ENCODE measurements at regions not wholly inside any gene's neighbourhood (a gene's known extent, or its start where the extent isn't known, plus 50 kb on each side); places are given as distances from the start of the nearest gene placed in this dataset.
A peak's percentile ranks its signal among the peaks of the same experiment; 100 is the strongest.

DNA sequence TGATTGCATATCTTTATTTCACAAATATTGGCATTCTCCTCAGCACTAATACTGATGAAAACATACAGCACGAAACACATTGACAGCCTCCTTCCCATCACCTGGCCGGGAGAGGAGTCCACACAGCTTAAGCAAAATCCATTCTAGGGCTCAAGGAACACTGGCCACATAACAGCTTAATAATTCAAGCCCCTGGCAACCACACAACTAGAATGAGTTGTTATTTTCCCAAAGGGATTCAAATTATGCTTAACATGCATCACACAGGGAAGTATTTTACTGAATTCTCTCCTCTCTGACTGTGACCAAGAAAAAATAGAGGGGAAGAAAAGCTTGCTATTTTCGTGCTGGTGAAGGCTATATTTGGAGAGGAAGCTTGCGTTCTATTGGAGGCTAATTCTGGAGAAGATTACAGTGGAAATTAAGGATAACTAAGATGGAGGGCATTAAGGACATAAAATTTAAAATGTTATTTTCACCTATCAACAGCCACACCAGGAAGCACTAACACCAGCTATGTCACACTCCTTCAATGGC, 198.5 kb downstream of the ADGRG6 start:
- DNase-seq (ENCODE audit: low read depth in 2 of 2): no peak

GRCh38 chr6:142501795-142502194, 200.0 kb downstream of the ADGRG6 start:
- no peak for DNase-seq (ENCODE audit: low read depth in 2 of 2)

DNA sequence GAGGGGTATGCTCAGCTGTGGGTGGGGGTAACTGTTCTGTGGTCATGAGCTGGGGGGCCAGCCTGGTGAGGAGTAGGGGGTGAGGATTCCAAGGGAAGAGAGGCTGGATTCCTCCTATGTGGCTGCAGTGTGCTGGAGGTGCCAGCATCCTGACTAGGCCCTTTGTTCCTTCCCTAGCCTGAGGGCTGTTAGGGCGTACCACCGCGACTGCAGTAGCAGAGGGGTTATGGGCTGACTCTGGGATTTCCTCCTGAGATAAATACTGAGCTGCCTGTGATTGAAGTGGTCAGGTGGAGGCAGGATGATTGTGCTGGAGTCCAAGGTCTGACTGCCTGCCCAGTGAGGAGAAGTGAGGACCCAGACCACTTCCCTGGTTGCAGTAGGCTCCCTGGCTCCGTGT, 205.3 kb downstream of the ADGRG6 start:
- DNase-seq (ENCODE audit: low read depth in 2 of 2): no peak

GRCh38 chr6:142510211-142510610, 208.4 kb downstream of the ADGRG6 start:
- DNase-seq (ENCODE audit: low read depth in 2 of 2): no peak

GRCh38 chr6:142518126-142518525, 216.3 kb downstream of the ADGRG6 start:
- no peak for DNase-seq (ENCODE audit: low read depth in 2 of 2)

DNA sequence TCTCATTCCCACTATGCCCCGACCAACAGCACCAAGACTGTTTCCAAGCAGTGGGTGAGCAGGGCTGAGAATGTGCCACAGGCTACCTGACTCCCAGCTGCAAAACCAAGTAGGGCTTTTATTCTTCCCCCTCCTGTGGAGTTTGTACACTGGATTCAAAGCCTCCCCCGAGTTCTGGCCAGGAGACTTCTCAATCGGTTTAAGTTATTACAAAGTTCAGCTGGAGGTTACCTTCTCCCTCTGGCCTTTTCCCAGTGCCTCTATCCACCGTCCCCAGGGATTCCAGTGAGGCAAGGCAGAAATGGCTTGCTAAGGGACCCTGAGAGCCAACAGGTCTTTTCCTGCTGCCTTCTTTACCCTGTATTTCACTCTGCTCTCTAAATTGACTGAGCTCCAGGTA, 217.0 kb downstream of the ADGRG6 start:
- DNase-seq (ENCODE audit: low read depth in 2 of 2): no peak

GRCh38 chr6:142521791-142522190, 220.0 kb downstream of the ADGRG6 start:
- DNase-seq (ENCODE audit: low read depth in 2 of 2): no peak

DNA sequence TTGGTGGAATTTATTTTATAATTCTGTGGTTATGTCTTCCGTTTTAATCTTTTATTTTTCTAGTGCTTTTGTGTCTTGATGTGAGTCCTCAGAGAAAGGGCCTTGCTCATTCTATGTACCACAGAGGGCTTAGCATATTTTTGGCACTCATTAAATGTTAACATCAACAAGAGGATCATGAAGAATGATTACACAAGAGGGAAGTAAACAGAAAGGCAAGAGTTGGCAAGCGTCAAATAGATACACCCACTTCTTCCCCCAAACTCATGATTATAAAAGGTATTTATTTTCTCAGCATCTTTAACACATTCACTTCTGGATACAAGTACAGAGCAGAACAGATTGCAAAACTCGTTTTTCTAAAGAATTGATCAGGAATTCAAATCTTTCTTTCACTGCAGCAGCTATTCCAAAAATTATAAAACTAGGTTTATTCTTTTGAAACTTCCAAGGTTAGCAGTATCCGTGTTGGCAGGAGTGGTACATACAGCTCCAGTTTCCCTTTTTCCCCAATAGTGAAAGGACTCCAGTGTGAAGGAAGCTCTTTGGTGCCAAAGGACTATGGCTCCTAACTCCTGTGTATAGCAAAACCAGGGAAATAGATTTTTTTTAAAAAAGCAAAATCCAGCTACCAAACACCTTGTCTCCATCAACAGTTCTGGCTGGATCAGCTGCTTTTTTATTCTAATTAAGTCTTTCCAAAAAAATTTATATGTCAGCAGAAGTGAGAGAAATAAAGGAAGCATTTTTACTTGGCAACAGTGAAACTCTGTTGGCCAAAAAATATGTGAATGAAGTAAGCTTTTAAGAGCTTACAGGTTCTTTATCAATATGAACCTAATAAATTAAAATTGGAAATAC, 221.9 kb downstream of the ADGRG6 start:
- DNase-seq (ENCODE audit: low read depth in 2 of 2): no peak

DNA sequence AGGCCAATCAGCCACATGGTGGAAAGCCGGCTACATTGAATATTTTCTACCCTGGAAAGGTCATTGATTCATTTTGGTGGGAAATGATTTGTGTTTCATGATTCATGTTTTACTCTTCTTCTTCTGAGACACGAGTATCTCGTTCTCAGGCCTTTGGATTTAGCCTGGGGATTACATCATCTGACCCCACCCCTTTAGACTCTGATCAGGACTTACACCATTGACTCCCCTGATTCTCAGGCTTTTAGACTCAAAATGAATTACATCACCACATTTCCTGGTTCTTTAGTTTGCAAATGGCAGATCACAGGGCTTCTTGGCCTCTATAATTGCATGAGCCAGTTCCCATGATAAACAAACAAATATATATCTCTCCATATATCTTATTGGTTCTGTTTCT, 228.8 kb downstream of the ADGRG6 start:
- no peak for DNase-seq (ENCODE audit: low read depth in 2 of 2)

DNA sequence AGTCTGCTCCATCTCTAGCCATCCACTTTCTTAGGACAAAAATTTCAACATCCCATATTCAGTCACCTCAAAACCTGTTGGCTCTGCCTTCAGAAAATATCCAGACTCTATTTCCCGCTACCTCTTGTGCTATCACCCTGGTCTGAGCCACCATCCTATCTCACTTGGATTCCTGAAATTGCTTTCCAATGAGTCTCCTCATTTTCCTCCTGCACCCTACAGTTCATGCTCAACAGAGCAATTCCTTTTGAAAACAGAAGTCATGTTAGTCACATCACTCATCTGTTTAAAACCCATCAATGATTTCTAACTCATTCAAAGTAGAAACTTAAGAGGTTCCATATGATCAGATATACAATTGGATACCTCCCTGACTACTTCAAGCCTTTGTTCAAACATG, 229.9 kb downstream of the ADGRG6 start:
- no peak for DNase-seq (ENCODE audit: low read depth in 2 of 2)

GRCh38 chr6:142534076-142534475, 232.3 kb downstream of the ADGRG6 start:
- no peak for DNase-seq (ENCODE audit: low read depth in 2 of 2)

DNA sequence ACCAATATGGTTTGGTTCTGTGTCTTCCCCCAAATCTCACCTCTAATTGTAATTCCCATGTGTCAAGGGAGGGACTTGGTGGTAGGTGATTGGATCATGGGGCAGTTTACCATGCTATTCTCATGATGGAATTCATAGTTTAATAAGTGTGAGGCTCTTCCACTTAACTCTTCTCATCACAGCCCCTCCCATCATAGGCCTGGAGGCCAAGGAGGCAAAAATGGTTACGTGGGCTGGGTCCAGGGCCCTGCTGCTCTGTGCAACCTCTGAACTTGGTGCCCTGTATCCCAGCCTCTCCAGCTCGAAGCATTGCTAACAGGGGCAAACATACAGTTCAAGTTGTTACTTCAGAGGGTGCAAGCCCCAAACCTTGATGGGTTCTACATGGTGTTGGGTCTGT, 232.7 kb downstream of the ADGRG6 start:
- no peak for DNase-seq (ENCODE audit: low read depth in 2 of 2)

DNA sequence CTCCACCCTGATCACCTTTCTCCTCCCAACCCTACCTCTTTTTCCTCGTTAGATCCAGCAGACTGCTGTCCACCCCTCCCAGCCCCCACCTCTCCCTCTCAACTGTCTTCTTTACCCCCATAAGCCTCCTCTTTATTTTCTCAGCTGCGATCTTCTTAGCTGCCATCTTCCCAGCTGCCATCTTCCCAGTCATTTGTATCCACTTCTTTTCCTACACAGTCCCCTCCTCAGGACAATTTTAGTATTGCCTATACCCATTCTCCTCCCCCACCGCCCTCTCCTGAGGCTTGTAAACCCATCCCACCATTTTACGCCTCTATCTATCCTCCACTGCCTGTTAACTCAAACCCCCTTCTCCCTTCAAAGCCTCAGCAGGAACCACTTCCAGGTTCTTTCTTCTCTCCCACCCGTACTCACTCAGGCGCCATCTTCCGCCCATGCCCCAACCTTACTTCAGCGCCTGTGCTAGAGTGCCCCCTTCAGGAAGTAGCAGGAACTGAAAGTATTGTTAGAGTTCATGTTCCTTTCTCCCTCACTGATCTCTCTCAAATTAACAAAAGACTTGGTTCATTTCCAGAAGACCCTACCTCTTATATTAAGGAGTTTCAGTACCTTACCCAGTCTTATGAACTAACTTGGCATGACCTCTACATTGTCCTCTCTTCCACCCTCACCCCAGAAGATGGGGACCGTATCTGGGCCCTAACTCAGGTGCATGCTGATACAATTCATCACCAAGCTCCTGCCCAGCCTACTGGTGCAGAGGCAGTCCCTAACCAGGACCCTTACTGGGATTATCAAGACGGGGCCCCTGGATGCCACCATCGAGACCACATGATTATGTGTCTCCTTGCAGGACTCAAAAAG, 236.0 kb downstream of the ADGRG6 start:
- no peak for DNase-seq (ENCODE audit: low read depth in 2 of 2)

GRCh38 chr6:142542704-142543233, 241.0 kb downstream of the ADGRG6 start:
- no peak for DNase-seq (ENCODE audit: low read depth in 2 of 2)

DNA sequence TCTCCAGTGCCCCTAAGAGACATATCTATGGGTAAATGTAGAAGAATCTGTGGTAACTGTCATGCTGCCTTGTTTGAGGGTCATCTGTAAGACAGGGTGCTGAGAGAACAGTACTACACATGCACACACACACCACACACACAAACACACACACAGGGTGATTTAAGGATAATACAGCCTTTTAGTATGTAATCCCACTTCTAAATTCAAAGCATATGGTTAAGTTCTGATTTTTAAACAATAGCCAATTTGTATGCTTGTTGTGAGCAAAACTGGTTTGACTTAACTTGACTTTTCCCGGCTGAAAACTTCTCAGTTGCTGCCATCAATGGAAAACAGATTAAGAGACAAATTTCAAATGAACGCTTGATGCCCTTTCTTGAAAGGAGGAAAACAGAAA, 241.8 kb downstream of the ADGRG6 start:
- DNase-seq (ENCODE audit: low read depth in 2 of 2): no peak

- no peak for DNase-seq (ENCODE audit: low read depth in 2 of 2)
These were observed 242.5 kb downstream of the ADGRG6 start for GRCh38 chr6:142544199-142544838.

DNA sequence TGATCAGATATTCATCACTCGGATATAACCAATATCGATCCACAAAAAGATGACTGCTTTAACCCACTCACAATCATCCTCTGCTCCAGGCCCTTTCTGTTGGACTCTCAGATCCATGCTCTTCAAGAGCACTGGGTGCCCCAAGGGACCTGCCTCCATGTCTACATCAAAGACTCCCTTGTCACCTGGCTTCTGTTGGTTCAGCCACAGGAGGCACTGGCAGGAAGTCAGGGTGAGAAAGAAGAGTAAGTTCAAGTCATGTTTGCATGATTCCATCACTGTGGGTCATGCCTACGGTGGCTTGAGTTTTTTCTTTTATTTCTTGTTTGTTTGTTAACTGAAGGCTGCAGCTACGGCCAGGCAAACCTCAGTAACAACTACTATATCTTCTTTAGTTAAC, 243.3 kb downstream of the ADGRG6 start:
- DNase-seq (ENCODE audit: low read depth in 2 of 2): no peak

- no peak for DNase-seq (ENCODE audit: low read depth in 2 of 2)
These were observed 246.8 kb downstream of the ADGRG6 start for GRCh38 chr6:142548566-142548965.

- no peak for DNase-seq (ENCODE audit: low read depth in 2 of 2)
These were observed 248.7 kb downstream of the ADGRG6 start for GRCh38 chr6:142550310-142551063.

- DNase-seq (ENCODE audit: low read depth in 2 of 2): peak in 1 of 2 donors; percentile 7
These were observed 249.5 kb downstream of the ADGRG6 start for GRCh38 chr6:142551274-142551811.

- DNase-seq (ENCODE audit: low read depth in 2 of 2): no peak
These were observed 257.0 kb downstream of the ADGRG6 start for GRCh38 chr6:142558786-142559185.

Measured in stimulated activated CD8-positive, alpha-beta memory T cell treated with anti-CD3 and anti-CD28 coated beads, Interleukin-7, amount 100 ng/mL, for 1 hour (primary cell).